ENCODE measurements at regions not wholly inside any gene's neighbourhood (a gene's known extent, or its start where the extent isn't known, plus 50 kb on each side); places are given as distances from the start of the nearest gene placed in this dataset.

GRCh38 chr1:72763481-72763880, 481.1 kb upstream of the NEGR1 start:
- TF ChIP-seq EZH2 (IDR thresholded peaks at IDR 0.05; ENCODE audit: borderline replicate concordance, low read depth, low read length, severe bottlenecking) (no peak), CTCF (IDR thresholded peaks at IDR 0.05; ENCODE audit: borderline replicate concordance, extremely low read depth, low read length, poor library complexity, severe bottlenecking) (no peak)
- Histone ChIP-seq H3K9ac (ENCODE audit: low read depth, low read length) (no peak overlapping the region), H3K4me3 (ENCODE audit: low read depth in 1 of 2, low read length in 2 of 2) (no peak overlapping the region), H3K27me3 (ENCODE audit: insufficient read depth, low read length, poor library complexity) (no peaks in the 10 kb centered on the region), H3K4me1 (ENCODE audit: insufficient read depth, low read length) (no peaks in the 10 kb centered on the region), H3K27ac (ENCODE audit: low read length) (no peak overlapping the region), H3K9me3 (ENCODE audit: insufficient read depth, low read length, severe bottlenecking) (no peaks in the 10 kb centered on the region), H3K36me3 (ENCODE audit: insufficient read depth, low read length) (no peaks in the 10 kb centered on the region), H3K79me2 (ENCODE audit: insufficient read depth, low read length) (no peaks in the 10 kb centered on the region), H4K20me1 (ENCODE audit: insufficient read depth, low read length) (no peaks in the 10 kb centered on the region), H2AFZ (ENCODE audit: low read depth, low read length) (no peak overlapping the region), H3K4me2 (ENCODE audit: insufficient read depth, low read length) (no peak overlapping the region)
- DNase-seq (no peak), ATAC-seq (ENCODE audit: insufficient read depth, low read depth) (no peak)

- H3K9me3 ChIP-seq (ENCODE audit: insufficient read depth, low read length, severe bottlenecking): no peaks in the 10 kb centered on the region
- H3K79me2 ChIP-seq (ENCODE audit: insufficient read depth, low read length): no peaks in the 10 kb centered on the region
- no peak overlapping the region for H3K4me2 ChIP-seq (ENCODE audit: insufficient read depth, low read length)
- ATAC-seq (ENCODE audit: insufficient read depth, low read depth) (no peak), DNase-seq (no peak)
- no peak overlapping the region for H3K9ac ChIP-seq (ENCODE audit: low read depth, low read length)
- no peak for TF ChIP-seq CTCF (IDR thresholded peaks at IDR 0.05; ENCODE audit: borderline replicate concordance, extremely low read depth, low read length, poor library complexity, severe bottlenecking)
- no peak for TF ChIP-seq EZH2 (IDR thresholded peaks at IDR 0.05; ENCODE audit: borderline replicate concordance, low read depth, low read length, severe bottlenecking)
- no peaks in the 10 kb centered on the region for H4K20me1 ChIP-seq (ENCODE audit: insufficient read depth, low read length)
- H3K27ac ChIP-seq (ENCODE audit: low read length): no peak overlapping the region
- no peaks in the 10 kb centered on the region for H3K36me3 ChIP-seq (ENCODE audit: insufficient read depth, low read length)
- no peak overlapping the region for H3K4me3 ChIP-seq (ENCODE audit: low read depth in 1 of 2, low read length in 2 of 2)
- no peak overlapping the region for H2AFZ ChIP-seq (ENCODE audit: low read depth, low read length)
- H3K27me3 ChIP-seq (ENCODE audit: insufficient read depth, low read length, poor library complexity): no peaks in the 10 kb centered on the region
- H3K4me1 ChIP-seq (ENCODE audit: insufficient read depth, low read length): no peaks in the 10 kb centered on the region
These were observed 477.1 kb upstream of the NEGR1 start for GRCh38 chr1:72759486-72759885.

- no peaks in the 10 kb centered on the region for H3K36me3 ChIP-seq (ENCODE audit: insufficient read depth, low read length)
- no peaks in the 10 kb centered on the region for H3K9me3 ChIP-seq (ENCODE audit: insufficient read depth, low read length, severe bottlenecking)
- H3K9ac ChIP-seq (ENCODE audit: low read depth, low read length): no peak overlapping the region
- TF ChIP-seq EZH2 (IDR thresholded peaks at IDR 0.05; ENCODE audit: borderline replicate concordance, low read depth, low read length, severe bottlenecking) (no peak), CTCF (IDR thresholded peaks at IDR 0.05; ENCODE audit: borderline replicate concordance, extremely low read depth, low read length, poor library complexity, severe bottlenecking) (no peak)
- H4K20me1 ChIP-seq (ENCODE audit: insufficient read depth, low read length): no peaks in the 10 kb centered on the region
- no peak overlapping the region for H3K4me2 ChIP-seq (ENCODE audit: insufficient read depth, low read length)
- no peak overlapping the region for H2AFZ ChIP-seq (ENCODE audit: low read depth, low read length)
- DNase-seq: no peak
- no peaks in the 10 kb centered on the region for H3K27me3 ChIP-seq (ENCODE audit: insufficient read depth, low read length, poor library complexity)
- no peak overlapping the region for H3K4me3 ChIP-seq (ENCODE audit: low read depth in 1 of 2, low read length in 2 of 2)
- ATAC-seq (ENCODE audit: insufficient read depth, low read depth): no peak
- no peaks in the 10 kb centered on the region for H3K4me1 ChIP-seq (ENCODE audit: insufficient read depth, low read length)
- no peak overlapping the region for H3K27ac ChIP-seq (ENCODE audit: low read length)
- H3K79me2 ChIP-seq (ENCODE audit: insufficient read depth, low read length): no peaks in the 10 kb centered on the region
These were observed 475.5 kb upstream of the NEGR1 start for GRCh38 chr1:72757843-72758242.

- TF ChIP-seq CTCF (IDR thresholded peaks at IDR 0.05; ENCODE audit: borderline replicate concordance, extremely low read depth, low read length, poor library complexity, severe bottlenecking) (no peak), EZH2 (IDR thresholded peaks at IDR 0.05; ENCODE audit: borderline replicate concordance, low read depth, low read length, severe bottlenecking) (no peak)
- no peak overlapping the region for H3K4me2 ChIP-seq (ENCODE audit: insufficient read depth, low read length)
- no peaks in the 10 kb centered on the region for H3K79me2 ChIP-seq (ENCODE audit: insufficient read depth, low read length)
- ATAC-seq (ENCODE audit: insufficient read depth, low read depth): no peak
- H3K4me1 ChIP-seq (ENCODE audit: insufficient read depth, low read length): no peaks in the 10 kb centered on the region
- H3K9me3 ChIP-seq (ENCODE audit: insufficient read depth, low read length, severe bottlenecking): no peaks in the 10 kb centered on the region
- H3K9ac ChIP-seq (ENCODE audit: low read depth, low read length): no peak overlapping the region
- no peaks in the 10 kb centered on the region for H3K36me3 ChIP-seq (ENCODE audit: insufficient read depth, low read length)
- no peak overlapping the region for H2AFZ ChIP-seq (ENCODE audit: low read depth, low read length)
- DNase-seq: no peak
- H3K27ac ChIP-seq (ENCODE audit: low read length): no peak overlapping the region
- no peaks in the 10 kb centered on the region for H3K27me3 ChIP-seq (ENCODE audit: insufficient read depth, low read length, poor library complexity)
- no peak overlapping the region for H3K4me3 ChIP-seq (ENCODE audit: low read depth in 1 of 2, low read length in 2 of 2)
- no peaks in the 10 kb centered on the region for H4K20me1 ChIP-seq (ENCODE audit: insufficient read depth, low read length)
These were observed 463.1 kb upstream of the NEGR1 start for GRCh38 chr1:72745413-72745812.
